Ecto neural progenitor cell (in vitro differentiated cells): ENCODE measurements at regions not wholly inside any gene's neighbourhood (a gene's known extent, or its start where the extent isn't known, plus 50 kb on each side); places are given as distances from the start of the nearest gene placed in this dataset.

Source experiments
- DNase-seq: peaks from one replicate; pipeline ENCODE4 v3.0.0-alpha.2; 2018; ENCODE audit warnings: low spot score

DNA sequence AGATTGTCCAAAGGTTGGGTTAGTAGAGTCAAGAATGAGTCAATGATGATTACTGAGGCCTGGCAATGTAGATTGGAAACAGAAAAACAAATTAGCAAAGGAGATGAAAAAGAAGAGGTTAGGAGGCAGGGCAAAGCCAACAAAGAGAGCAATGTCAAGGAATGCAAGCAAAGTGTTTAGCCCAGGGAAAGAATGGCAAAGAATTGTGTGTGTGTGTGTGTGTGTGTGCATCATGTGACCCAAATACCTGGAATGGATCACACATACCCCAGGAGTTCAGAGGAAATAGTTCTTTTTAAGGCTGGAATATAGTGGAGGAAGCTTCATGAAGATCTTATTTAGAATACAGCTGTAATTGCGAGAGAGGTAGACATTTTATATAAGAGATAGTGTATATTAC, 831.7 kb upstream of the ARPP21 start:
- no peak for DNase-seq

DNA sequence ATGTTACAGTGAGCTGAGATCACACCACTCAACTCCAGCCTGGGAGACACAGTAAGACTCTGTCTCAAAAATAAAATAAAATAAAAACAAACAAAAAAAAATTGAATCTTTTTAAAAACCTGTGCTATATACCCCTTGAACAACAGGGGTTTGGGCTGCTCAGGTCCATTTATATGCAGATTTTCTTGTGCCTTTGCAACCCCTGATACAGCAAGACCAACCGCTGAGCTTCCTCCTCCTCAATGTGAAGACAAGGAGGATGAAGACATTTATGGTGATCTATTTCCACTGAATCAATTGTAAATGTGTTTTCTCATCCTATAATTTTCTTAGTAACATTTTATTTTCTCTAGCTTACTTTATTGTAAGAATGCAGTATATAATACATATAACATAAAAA, 831.0 kb upstream of the ARPP21 start:
- no peak for DNase-seq

DNA sequence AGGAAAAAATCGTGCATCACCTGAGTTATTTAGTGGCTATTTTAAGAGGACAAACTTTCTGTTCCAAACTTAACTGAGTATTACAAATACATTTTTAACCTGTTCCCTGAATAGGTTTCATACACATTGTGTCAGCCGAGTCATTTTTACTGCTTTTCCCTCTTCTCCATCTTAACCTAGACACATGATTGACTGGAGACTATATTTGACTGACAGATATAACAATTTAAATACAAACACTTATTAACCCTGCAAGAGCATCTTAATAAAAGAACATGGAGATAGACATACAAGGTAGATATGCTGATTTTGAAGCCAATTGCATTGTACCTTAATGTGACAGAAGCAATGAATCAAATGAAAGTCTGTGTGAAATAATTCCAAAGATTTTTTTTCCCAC, 810.5 kb upstream of the ARPP21 start:
- no peak for DNase-seq

DNA sequence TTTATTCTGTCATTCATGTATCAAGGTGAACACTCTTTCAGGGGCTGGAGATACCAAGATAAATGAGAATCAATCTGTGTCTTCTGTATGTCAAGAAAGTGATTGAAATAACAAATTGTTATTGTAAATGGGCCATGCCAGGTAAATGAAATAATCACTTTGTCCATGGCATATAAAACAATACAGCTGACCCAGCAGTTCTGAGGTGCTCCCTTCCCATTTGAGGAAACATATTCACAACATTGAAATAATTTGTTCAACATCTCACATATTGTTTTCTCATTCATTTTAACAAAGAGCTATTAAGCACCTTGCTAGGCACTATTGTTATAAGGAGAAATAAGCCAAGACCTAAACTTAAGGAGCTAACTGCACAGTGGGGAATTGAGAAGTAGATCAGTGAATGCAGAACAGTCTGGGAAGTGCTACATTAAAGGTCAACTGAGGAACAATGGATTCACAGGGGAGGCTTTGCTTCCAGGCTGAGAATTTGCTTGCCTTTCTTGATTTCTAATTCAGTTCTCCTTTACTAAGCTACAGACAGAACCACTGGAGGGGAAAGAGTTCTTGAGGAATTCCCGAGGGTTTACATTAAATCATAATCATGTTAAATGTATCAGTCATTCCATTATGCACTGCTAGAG, 806.3 kb upstream of the ARPP21 start:
- DNase-seq: no peak

DNA sequence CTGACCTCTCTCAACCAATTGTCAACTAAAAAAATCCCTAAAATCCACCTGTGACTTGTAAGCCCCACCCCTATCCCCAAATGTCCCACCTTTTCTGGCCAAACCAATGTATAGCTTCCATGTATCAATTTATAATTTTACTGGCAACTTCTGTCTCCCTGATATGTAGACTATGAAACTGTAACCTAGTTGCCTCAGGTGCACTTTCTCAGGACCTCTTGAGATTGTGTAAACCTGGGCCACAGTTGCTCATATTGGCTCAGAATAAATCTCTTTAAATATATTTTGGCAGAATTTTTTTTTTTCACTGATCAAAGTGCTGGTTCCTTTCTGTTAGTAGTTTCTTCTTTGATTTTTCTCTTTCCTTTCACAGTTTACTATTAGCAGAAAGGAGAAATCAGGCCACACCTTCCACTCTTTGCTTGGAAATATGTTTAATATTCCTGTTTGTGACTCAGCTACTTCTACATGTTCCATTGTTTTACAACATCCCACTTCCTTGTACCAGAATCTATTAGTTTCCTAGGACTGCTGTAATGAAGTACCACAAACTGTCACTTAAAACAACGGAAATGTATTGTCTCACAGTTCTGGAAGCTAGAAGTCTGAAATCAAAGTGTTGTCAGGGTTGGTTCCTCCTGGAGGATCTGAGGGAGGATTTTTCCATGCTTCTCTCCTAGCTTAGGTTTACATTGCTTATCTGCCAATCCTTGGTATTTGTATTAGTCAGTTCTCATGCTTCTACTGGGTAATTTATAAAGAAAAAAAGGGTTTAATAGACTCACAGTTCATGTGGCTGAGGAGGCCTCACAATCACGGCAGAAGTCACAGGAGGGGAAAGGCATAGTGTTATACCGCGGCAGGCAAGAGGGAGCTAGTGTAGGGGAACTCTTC, 801.2 kb upstream of the ARPP21 start:
- DNase-seq: no peak

DNA sequence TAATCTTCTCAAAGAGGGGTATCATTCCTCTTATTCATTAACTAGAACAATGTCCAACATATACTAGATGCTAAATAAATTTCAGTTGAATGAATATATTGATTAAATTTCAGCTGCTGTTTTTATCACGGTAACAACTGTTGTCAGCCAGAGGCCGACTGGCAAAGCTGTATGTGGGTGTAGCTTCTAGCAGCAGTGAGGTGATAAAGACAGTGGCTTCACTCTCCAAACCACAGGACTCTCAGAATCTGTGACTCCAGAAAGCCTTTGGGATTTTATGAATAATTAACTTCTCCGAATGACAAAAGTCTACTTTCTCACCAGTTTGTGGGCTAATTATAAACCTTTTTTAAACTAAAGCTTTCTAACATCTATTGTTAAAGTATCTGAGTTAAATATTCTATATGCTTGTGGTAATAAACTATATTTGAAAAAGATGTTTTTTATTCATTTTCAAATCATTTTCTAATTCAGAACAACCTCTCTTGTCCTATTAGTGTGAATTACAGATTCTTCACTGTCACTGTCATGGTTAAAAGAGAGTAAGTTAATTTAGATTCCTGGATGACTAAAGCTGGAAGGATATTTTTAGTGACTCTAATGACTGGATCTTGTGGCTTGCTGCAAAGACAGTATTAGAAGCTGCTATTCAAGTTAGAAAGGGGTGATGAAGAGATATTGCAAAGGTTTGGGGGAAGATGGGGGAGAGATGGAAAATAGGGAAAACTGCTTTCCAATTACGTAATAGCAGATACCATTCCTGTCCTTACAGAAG, 796.4 kb upstream of the ARPP21 start:
- DNase-seq: no peak

DNA sequence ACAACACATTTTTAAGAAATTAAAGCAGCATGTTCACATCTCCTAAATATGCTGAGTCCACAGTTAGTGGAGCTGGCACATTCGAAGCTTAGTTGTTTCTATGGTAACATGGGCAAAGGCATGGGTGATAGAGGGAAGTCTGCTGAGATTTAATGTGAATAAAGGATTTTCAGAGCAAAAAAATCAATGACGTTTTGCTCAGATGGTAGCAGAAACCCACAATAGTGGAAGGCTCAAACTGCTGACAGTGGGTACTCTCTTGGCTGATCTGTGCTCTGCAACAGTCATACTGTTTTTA, 795.1 kb upstream of the ARPP21 start:
- no peak for DNase-seq

DNA sequence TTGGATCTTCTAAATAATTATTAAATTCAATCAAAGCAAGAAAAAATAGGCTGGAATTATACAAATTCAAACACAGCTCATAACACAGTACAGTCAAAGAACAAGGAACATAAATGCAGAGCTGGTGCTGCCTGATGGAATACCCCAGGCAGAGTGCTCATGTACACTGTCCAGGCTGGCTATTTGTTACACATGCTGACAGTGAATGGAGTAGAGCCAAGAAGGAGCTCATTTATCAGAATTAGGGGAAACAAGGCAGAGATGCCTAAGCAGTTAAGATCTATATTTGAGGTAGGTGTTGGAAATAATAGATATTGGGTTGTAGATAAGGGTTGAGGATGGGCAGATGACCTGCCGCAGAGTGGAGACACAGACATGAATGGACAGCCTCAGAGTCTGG, 788.2 kb upstream of the ARPP21 start:
- DNase-seq: no peak

DNA sequence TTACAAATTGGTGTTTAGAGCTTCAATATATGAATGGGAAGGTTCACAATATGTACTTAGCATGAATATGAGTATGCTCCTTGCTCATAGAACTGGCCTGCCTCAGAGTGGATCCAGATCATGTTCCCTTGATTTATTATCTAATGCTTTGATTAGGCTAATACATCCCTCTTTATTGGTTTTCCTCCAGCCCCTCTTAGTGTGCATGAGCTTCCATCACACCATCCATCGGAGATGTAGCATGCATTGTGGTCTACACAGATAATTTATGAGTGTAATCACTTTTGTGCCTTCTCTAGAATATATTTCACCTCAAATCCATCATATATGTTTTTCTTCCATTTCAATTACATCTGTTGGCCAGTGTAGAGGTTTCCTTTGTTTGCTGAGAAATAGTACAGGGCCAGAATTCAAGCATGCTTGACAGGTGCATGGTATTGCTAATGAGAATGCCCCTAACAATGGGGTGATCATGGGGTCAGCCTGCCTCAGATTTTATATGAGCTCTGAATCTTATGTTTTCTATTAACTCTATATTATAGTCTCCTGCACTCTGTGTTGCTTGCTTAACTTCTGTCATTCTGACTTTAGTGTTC, 786.4 kb upstream of the ARPP21 start:
- no peak for DNase-seq

DNA sequence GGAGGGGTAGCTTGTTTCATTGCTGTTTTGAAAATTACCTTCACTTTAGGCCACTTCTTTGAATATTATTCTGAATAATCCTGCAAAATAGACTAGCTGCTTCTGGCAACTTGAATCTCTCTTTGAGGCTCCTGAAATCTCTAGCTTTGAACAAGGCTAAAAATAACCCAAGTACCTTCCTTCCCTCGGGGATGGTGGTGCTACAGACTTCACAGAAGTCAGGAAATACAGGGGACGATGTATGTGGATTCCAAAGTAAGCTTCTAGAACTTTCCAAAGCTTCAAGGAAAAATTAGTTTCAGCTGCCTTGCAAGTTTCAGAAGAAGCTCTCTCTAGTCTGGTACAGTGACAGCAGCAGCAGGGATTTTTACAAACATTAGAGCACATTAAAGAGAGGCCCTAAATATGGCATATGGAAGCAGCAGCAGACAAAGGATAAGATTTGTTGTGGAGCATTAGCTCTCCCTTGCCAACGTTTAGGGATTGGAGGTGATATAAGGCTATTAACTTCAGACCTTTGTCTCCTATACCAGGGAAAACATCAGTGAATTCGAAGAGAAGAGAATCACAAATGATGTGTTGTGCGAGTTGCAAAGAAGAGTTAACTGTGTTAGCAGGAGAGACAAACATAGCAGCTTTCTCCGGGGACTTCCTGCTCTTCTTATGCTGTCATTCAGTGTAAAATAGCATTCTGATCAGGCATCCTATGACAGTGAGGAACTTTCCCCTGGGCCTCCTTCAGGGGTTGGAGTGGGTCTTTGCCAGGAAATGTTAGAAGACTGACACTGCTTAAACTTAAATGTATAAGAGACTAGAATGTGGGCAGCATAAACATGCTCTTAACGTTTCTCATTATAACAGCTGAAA, 783.0 kb upstream of the ARPP21 start:
- DNase-seq: no peak

DNA sequence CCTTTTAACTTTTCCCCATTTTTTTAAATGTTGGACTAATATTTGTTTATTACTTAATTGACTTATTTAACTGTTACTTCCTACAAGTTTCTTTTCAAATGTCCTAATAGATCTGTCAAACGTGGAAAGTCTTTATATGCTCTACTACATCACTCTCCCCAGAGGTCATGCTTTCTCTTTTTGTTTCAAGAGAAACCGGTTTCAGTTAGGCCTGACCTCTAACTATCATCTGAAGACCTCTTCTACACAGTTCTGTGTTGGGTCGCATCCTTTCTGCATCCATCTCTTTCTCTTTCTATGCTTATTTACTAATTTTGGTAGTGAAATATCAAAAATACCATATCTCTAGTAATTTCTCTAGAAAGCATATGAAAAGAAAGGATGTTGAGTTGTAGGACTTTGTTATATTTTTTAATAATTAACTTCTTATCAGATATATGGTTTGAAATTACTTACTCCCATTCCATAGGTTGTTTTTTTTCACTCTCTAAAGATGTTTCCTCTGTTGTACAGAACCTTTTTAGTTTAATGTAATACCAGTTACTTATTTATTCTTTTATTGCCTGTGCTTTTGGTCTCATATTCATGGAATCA, 781.2 kb upstream of the ARPP21 start:
- no peak for DNase-seq

DNA sequence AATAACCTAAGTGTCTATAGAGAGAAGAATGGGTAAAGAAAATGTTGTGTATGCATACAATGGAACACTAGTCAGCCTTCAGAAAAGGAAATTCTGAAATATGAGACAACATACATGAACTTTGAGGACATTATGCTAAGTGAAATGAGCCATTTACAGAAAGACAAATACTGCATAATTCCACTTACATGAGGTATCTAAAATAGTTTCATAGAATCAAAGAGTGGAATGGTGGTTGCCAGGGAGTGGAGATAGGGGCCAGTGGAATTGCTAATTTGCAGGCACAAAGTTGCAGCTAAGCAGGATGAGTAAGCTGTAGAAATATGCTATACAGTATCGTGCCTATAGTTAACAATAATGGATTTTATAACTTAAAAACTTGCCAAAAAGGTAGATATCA, 779.6 kb upstream of the ARPP21 start:
- DNase-seq: no peak

DNA sequence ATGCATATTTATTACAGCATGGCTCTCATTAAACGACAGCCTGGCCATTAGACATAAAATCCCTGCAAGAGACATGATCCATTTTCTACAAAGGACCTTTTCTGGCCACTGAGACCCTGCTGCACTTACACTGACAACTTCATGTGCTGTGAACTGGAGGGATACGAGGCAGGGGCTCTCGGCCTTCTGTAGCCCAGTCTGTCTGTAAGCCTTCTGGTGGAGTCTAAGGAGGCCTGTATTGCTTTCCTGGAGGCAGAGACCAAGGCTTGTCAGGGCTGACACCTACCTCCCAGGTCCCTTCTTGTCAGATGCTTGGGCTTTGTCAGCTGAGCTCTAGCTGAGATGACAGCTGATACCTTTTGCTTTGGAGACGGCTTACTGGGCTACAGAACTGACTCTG, 776.9 kb upstream of the ARPP21 start:
- no peak for DNase-seq

DNA sequence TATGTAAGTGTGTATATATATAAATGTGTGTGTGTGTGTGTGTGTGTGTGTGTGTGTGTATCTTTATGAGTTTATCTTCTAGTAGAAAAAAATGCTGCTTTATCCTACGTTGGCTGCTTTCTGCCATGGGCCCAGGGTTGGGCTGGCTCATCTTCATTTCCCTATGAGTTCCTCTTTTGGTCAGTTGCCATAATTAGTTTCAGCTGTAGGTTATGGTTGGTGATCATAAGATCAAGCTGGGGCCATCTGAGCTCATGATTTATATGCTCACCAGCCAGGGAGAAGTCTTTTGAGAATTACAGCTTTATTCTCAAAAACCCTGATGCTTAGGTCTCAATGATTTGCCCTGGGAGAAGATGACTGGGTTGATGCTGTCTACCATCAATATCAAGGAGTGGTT, 775.8 kb upstream of the ARPP21 start:
- DNase-seq: no peak

DNA sequence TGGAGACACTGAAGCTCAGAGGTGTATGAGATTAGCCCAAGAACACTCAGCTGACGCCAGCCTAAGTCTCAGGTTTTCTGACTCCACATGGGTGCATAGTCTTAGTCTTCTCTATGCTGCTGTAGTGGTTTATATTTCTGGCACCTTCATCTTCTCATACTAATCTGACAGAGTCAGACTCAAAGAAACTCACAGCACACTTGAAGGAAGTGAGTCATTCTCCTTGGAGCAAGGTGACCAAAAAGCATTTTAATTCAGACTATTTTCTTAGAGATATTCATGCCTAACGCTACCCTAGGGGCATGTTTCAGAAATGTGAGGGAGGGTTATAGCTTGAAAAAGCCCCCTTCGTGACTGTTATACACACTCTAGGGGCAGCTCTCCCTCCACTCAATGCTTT, 775.3 kb upstream of the ARPP21 start:
- DNase-seq: no peak

DNA sequence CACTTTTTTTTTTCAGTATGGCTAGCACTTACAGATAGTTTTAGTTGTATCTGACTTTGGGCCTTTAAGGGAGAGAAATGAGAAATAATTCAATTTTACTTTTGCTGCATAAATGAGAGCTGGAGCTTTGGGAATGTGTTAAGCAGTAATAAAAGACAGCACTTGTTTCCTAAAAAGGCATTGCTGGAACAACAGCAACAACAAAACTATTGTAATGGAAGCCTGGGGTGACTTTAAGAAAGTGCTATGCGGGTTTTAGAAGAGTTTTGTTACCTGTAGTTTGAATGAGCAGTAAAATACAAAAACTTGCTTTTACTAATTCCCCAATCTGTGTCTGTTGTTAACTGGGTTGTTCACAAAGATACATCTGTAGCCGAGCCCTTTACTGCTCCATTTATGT, 774.0 kb upstream of the ARPP21 start:
- DNase-seq: no peak

DNA sequence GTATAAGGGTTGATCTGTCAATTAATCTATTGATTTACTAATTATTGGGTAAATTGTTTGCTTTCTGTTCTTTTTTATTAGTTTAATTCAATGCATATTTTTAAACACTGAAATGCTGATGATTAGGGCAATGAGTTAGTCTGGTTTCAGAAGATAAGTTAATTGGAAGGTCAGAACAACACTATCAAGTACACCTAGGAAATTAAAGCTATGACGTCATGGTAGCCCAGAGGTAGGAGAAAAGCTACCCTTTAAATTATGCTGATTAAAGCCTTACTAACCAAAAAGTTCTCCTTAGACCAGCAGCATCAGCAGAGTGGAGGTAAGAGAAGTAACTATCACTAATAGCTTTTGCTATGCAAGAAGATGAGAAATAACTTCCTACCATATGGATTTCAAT, 770.4 kb upstream of the ARPP21 start:
- no peak for DNase-seq

DNA sequence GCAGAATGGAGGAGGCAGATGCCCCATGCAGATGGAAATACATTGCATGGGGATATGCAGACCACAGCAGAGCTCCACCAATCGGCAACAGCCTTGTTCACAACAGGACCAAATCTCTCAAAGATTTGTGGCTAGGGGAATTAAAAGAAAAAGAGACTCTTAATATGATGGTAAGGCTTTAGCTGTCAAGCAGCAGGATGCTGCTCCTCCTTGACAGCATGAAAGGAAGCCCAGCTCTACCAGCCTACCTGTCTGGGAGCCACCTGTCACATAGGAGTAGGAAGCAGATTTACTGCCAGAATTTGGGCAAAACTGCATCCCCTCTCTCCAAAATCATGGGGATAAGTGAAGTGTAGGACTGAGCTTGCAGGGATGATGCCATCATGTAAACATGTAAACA, 769.6 kb upstream of the ARPP21 start:
- DNase-seq: no peak

DNA sequence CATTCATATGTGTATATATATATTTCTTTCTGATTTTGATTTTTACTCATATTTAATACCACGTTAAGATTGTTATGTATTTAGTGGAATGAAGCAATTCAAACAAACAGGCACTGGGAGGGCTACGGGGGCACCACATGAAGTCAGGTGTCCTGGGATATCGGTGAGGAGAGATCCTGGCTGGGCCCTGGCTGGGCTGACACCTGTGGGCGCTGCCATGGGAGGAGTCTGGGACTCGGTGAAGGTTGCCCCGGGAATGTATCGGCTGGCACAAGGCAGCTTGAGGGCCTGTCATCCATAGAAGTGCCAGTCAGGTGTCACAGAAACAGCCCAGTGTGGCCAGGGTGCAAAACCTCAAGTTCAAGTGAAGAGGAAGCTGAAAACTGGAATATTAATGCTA, 766.9 kb upstream of the ARPP21 start:
- no peak for DNase-seq

DNA sequence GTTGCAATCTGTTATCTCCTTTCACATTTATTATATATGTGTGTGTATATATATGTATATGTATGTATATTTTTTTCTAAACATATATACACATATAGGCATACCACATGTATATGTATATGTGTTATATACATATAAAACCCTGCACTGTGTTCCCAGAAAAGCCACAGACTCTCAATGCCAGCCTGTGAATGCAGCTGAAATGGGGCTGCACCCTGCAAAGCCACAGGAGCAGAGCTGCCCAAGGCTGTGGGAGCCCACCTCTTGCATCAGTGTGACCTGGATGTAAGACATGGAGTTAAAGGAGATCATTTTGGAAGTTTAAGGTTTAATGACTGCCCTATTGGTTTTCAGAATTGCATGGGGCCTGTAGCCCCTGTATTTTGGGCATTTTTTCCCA, 762.3 kb upstream of the ARPP21 start:
- no peak for DNase-seq

DNA sequence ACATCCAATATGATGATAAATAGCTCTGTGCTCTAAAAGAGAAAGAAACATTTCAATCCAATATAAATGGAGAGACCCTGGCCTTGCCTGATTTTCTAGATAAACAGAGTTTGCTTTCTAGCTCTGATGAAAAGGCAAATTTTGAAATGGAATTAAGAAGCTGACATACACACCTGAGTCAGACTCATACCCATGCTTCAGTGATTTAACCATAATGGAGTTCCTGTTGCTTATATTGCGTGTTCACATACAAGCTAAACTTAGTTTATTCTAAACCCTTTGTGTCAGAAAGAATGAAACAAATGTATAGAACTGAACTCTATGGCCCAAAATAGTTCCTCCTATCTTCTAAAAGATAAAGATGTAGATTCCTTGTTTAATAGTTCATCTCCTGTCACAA, 760.8 kb upstream of the ARPP21 start:
- DNase-seq: no peak

DNA sequence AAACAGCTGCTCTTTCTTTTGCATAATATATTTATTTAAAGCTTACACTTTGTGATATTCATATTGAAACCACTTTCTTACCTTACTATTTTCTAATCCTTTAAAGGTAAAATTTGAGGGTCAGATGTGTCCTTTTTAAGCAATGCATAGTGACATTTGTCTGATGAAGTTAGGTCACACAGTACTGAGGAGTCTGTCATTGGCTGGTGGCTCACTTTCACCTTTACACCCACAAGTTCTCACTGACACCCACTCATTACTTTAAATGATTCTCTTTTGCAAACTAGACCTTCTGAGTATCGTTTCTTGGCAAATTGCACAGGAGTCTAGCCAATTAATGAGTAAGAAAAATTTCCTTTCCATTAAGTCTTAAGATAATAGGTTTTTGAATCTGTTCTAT, 758.3 kb upstream of the ARPP21 start:
- no peak for DNase-seq
